NCI-H69 (cell line): ENCODE measurements at regions not wholly inside any gene's neighbourhood (a gene's known extent, or its start where the extent isn't known, plus 50 kb on each side); places are given as distances from the start of the nearest gene placed in this dataset.
"Not testable (repeated sequence)": the region's sequence is repeated elsewhere in the genome, so short reads cannot be mapped to it uniquely, and the experiment has no call there.

Experiments used
- DNase-seq: peaks from one replicate; lab custom pipeline; 2025; lab: John Stamatoyannopoulos, UW

- DNase-seq: no peak
These were observed 286.6 kb downstream of the COL11A1 start for GRCh38 chr1:102821707-102822106.

DNA sequence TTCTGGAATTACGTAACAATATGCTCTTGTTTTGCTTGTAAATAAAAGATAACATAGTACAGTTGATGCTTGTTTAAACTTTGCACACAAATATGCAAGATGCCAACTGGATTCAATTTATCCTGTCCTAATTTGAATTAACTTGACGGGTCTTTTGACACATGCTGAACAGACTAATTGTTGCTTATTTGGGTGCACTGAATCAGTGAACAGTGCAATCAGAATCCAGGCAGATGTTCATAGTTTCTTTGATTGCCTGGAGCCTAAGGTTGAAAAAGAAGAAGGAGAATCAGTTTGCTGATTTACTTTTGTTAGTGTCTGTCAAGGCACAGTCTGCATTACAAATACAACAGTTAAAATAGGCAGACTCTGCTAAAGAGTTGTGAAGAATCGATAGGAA, 307.9 kb downstream of the COL11A1 start:
- peak; percentile 4 for DNase-seq

- DNase-seq: no peak
These were observed 308.8 kb downstream of the COL11A1 start for GRCh38 chr1:102799496-102799895.

- no peak for DNase-seq
These were observed 309.6 kb downstream of the COL11A1 start for GRCh38 chr1:102798718-102799117.

- no peak for DNase-seq
These were observed 311.9 kb downstream of the COL11A1 start for GRCh38 chr1:102796429-102796828.

DNA sequence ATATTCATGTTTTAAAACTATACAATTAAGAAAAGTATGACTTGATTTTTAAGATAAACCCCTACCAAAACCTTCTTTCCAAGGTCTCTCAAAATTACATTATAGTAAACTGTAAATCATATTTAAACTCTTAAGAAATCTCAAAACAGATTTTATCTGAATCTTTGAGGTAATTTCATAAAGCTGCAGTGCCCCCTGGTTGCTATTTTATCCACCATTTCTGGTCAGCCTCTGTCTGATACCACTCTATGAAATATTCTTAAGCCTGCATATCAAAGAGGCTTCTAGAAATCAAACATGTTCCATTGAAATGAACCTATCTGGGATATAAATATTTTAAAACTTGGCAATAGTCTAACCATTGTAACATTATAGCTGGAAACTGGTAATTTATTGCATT, 317.3 kb downstream of the COL11A1 start:
- DNase-seq: peak; percentile 31

DNA sequence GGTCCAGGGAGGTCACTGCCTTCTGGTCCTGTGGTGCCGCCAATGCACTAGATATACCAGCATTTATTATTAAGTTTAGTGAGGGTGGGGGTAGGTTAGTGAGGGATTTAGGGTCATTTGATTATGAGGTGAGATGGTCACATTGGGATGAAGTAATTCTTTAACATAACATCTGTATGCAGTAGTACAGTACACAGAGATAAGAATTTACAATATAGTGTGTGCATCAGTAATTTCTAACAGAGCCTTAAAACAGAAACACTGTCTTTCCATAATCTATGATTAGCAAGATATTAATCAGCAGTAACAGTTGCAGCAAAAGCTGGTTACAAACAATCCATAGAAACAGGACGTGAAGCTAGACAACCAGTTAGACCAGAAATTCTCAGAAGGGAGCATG, 318.4 kb downstream of the COL11A1 start:
- DNase-seq: not testable (repeated sequence)

- no peak for DNase-seq
These were observed 324.8 kb downstream of the COL11A1 start for GRCh38 chr1:102783487-102783886.

DNA sequence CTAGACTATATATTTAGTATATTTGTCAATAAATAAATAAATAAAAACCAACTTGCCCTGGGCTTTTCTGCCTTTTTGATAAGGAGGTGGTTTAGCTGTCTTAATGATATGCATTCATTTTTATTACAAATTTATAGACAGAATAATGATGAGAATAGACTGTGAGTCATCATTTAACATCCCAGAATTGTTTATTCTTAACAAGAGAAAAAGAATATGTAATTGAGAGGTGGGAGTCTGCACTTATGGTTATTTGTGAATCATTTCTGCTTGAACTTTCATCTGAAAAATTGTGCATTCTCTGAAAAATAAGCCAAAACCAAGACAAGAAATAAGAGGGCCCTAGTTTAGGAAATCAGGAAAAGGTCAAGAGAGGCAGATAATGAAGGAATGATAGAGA, 326.2 kb downstream of the COL11A1 start:
- no peak for DNase-seq

DNA sequence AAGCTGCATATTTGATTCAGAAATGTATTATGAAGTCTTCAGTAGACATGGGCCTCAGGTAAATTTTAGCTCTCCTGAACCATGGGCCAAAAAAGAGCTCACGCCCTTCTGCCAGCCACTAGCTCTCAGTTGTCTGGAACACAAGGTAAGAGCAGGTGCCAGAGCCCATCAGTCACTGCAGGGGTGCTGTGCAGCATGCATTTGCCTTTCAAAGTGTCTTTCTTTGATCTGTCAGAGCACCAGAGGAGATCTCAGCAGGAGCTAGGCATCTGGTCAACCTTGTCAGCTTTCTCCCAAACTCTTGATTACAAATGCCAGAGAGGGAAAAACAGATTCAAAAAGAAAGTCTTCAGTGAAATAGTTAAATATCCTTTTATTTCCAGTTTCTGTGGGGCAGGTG, 332.3 kb downstream of the COL11A1 start:
- DNase-seq: peak; percentile 94

DNA sequence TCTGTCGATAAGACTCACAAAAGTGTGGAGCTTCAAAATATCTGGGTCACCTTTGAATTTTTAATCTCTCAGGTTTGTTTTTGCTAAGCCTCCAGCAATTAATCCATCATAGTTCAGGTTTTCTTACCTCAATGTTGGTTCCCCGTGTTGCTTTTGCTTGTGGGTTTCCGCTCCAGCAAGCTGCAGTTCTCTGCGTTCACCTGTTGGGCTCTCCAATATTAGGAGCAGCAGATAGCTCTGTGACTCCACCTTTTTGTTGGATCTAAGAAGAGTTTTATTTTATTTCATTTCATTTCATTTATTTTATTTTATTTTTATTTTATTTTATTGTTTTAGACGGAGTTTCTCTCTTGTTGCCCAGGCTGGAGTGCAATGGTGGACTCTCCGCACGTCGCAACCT, 335.5 kb downstream of the COL11A1 start:
- peak; percentile 14 for DNase-seq

- peak; percentile 21 for DNase-seq
These were observed 349.9 kb downstream of the COL11A1 start for GRCh38 chr1:102758418-102758817.

DNA sequence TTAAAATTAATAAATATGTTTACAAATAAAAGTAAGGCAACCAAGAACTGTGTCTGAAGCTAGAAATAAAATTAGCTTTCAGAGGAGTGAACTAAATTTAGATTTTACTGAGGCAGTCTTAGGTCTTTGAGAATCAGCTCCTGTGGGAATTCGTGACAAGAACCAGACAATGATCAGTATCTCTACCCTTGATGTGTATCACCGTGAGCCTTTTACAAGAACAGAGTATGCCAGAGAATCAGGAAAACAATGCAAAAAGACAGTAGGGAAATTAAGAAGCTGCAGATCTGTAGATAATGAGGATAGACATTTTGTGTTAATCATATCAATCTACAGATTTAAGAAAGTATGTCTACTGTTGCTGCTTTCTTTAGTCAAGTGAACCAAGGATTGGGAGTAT, 351.0 kb downstream of the COL11A1 start:
- DNase-seq: no peak

DNA sequence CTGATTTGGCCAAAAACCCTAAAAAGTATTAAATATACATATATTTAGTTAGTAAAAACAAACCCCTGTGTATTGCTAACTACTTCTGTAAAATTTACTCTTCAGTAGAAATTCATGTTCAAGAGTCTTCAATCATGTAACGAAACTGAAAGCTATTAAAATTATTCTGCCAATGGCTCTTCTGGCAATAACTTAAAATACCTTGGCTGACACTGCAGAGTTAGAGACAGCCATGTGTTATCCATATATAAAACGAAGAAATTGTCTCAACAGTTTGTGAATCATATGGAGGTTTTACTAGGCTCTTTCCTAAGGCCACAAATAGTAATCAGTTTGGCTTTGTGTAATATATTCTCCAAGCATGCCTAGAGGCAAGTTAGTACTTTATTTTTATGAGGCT, 357.2 kb downstream of the COL11A1 start:
- no peak for DNase-seq

GRCh38 chr1:102742426-102742825, 365.9 kb downstream of the COL11A1 start:
- no peak for DNase-seq

DNA sequence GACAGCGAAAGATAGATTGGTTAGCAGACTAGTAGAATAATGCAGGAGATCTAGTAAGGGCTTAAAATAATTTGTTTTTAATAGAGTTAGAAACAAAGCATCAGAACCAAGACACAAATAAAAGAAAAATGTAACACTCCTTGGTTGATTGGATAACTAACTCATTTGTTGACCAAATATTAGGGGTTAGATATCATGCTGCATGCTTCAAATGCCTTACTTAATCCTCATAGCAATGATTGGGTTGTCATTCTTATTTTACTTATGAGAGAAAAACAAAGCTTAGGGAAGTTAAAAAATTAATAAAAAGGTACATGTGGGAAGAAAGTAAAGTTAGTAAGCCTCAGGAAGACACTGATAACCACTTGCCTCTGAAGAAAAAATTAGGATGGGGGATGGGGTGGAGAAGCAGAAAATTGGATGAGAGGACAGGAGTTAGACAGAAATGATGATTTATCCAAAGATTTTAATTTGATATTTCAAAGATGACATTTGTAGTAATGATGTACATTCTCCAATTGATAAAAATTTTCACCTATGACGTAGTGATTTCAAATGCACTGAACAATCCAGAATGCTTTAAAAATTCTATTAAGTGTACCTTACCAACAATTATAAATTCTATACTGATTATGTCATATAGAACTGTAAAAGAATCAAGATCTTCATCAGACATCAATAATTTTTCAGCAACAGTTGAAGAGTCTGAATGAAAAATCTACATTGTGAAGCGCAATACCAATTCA, 374.7 kb downstream of the COL11A1 start:
- no peak for DNase-seq

- peak; percentile 52 for DNase-seq
These were observed 375.4 kb downstream of the COL11A1 start for GRCh38 chr1:102732927-102733326.

DNA sequence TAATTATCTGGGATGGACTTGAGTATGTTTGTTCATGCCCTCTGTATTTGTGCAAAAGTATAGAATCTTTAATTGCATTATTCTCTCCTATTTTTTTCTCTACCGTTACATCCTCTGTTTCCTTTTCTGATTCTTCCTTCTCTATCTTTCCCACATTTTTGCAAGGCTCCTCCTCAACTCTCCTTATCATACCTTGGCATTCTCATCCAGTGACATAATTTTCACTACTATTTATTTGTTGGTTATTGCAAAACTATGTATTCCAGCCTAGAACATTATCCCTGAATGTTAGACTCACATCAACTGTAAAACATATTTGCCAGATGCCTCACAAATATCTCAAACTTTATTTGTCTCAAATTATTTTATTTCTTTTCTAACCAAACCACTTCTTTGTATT, 381.9 kb downstream of the COL11A1 start:
- no peak for DNase-seq

DNA sequence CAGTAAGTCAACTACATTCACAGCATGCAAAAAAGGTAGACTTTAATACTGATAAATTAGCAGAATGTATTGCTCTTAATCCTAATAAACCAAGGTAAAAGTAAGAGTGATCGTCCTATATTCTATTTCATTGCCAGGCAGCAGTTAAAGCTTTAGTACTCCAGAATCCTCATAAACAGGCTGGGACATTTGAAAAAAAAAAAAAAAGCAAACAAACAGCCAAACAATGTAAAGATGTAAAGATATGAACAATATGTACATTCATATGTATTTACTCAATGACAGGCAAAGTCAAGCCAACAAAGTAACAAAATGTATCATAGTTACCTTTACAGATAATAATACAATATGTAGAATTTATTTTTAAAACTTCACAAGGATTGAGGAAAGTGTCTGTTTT, 383.6 kb downstream of the COL11A1 start:
- DNase-seq: no peak

- DNase-seq: no peak
These were observed 393.2 kb downstream of the COL11A1 start for GRCh38 chr1:102715150-102715549.

DNA sequence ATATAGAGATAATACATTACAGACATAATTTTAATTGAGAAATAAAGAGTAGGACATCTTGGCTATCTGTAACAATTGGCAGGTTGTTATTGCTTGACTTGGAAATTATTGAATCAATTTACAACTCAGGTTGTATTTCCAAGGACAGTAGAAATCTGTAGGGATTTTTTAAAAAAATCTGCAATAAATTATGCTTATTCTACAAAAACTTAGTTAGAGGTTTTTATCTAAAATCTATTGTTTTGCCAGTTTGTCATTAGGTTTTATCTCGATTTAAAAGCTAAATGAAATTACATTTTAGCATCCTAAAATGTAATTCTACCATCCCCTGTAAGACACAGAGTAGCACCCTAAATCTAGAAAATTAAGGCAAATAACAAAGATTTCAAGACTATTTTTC, 408.8 kb downstream of the COL11A1 start:
- DNase-seq: no peak

DNA sequence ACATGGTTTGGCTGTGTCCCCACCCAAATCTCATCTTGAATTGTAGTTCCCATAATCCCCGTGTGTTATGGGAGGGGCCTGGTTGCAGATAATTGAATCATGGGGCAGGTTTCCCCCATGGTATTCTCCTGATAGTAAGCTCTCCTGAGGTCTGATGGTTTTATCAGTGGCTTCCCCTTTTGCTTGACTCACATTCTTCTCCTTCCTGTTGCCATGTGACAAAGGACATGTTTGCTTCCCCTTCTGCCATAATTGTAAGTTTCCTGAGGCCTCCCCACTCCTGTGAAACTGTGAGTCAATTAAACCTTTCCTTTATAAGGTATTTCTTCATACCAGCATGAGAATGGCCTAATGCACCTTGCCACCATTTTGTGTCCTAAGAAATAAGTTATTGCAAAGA, 415.0 kb downstream of the COL11A1 start:
- no peak for DNase-seq

DNA sequence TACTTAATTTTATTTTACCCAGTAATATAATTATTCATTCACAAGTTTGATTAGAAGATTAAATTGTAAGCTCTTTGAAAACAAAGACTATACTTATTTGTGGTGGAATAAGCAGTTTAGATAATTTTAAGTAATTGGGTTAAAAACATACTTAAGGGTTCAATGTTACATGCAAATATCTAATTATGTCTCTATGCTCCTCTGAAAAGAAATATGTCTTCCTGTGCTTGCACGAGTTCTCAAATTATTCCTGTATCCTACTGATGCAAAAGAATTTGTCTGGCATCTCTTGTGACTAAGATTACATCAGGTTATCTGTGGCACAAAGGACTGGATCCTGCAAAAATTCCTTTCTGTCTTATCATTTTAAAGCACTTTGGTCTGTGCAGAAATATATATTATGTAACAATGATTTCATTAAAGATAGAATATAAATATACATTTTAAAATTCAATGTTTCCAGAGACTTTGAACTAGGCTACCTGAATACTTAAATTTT, 416.7 kb downstream of the COL11A1 start:
- DNase-seq: no peak

- DNase-seq: no peak
These were observed 420.9 kb downstream of the COL11A1 start for GRCh38 chr1:102687383-102687782.
